ENCODE measurements at regions not wholly inside any gene's neighbourhood (a gene's known extent, or its start where the extent isn't known, plus 50 kb on each side); places are given as distances from the start of the nearest gene placed in this dataset.
"Not testable (repeated sequence)": the region's sequence is repeated elsewhere in the genome, so short reads cannot be mapped to it uniquely, and the experiment has no call there.

- H3K27ac ChIP-seq: no peak overlapping the region
- TF ChIP-seq ZFX (IDR thresholded peaks at IDR 0.05) (no peak), CTCF (conservative IDR thresholded peaks at IDR 0.05) (no peak)
These were observed 140.5 kb upstream of the TBL1XR1 start for GRCh38 chr3:177337541-177338331.

- no peak overlapping the region for H3K27ac ChIP-seq
- TF ChIP-seq CTCF (conservative IDR thresholded peaks at IDR 0.05) (no peak), ZFX (IDR thresholded peaks at IDR 0.05) (no peak)
These were observed 141.5 kb upstream of the TBL1XR1 start for GRCh38 chr3:177338697-177339219.

- H3K27ac ChIP-seq: not testable (repeated sequence)
These were observed 142.0 kb upstream of the TBL1XR1 start for GRCh38 chr3:177339220-177339703.

GRCh38 chr3:177340243-177340830 is 143.1 kb upstream of the TBL1XR1 start:
- TF ChIP-seq CTCF (conservative IDR thresholded peaks at IDR 0.05) (no peak), ZFX (IDR thresholded peaks at IDR 0.05) (no peak)
- H3K27ac ChIP-seq: no peak overlapping the region

GRCh38 chr3:177341736-177342419 is 144.6 kb upstream of the TBL1XR1 start:
- no peak overlapping the region for H3K27ac ChIP-seq
- no peak for TF ChIP-seq CTCF (conservative IDR thresholded peaks at IDR 0.05)
- TF ChIP-seq ZFX (IDR thresholded peaks at IDR 0.05): no peak

GRCh38 chr3:177343122-177343625 is 145.9 kb upstream of the TBL1XR1 start:
- no peak overlapping the region for H3K27ac ChIP-seq
- TF ChIP-seq CTCF (conservative IDR thresholded peaks at IDR 0.05): no peak
- no peak for TF ChIP-seq ZFX (IDR thresholded peaks at IDR 0.05)

GRCh38 chr3:177345049-177345972 is 148.0 kb upstream of the TBL1XR1 start:
- TF ChIP-seq ZFX (IDR thresholded peaks at IDR 0.05) (peak; percentile 29; the same call in 1 of the 2 replicates), CTCF (conservative IDR thresholded peaks at IDR 0.05) (no peak)
- peak overlapping the region; percentile 60; the same call in 1 of the 2 replicates for H3K27ac ChIP-seq

Measured in C4-2B (cell line).